Stomach (tissue), 8 donors: ENCODE measurements at regions not wholly inside any gene's neighbourhood (a gene's known extent, or its start where the extent isn't known, plus 50 kb on each side); places are given as distances from the start of the nearest gene placed in this dataset.
A peak's percentile ranks its signal among the peaks of the same experiment; 100 is the strongest.

Experiments
- DNase-seq, 2 donors: peaks; one replicate each; pipeline versions ENCODE4 v3.0.0 to v3.0.0-alpha.2; 2013 to 2019
- H3K27ac ChIP-seq, 5 donors: fragments of 200-600 bp in 4 of 5; sonication (generic) in 4 of 5; one replicate each; pipeline ENCODE4 v1.5.1; 2013 to 2019; ENCODE audit warnings: mild to moderate bottlenecking in 1 of 5, moderate library complexity in 1 of 5
- H3K27me3 ChIP-seq, 3 donors: fragments of 200-600 bp; sonication (generic); one replicate each; pipeline ENCODE4 v1.5.1; 2017 to 2019; ENCODE audit warnings: mixed run types in 1 of 3
- H3K36me3 ChIP-seq, 4 donors: fragments of 200-600 bp; sonication (generic); 1 replicate in 3 of 4; 2 replicates in 1 of 4; pipeline ENCODE4 v1.5.1; 2016 to 2019
- H3K4me1 ChIP-seq, 4 donors: fragments of 200-600 bp; sonication (generic); one replicate each; pipeline ENCODE4 v1.5.1; 2016 to 2019
- H3K4me3 ChIP-seq, 4 donors: fragments of 200-600 bp; sonication (generic) in 3 of 4; one replicate each; pipeline ENCODE4 v1.5.1; 2016 to 2019; ENCODE audit warnings: mild to moderate bottlenecking in 1 of 4
- H3K9me3 ChIP-seq, 4 donors: fragments of 200-600 bp; sonication (generic); one replicate each; pipeline ENCODE4 v1.5.1; 2016 to 2019
- CTCF ChIP-seq, 7 experiments: fragments of 450-650 bp in 4 of 7; fragments of 200-600 bp in 3 of 7; sonication (generic) in 3 of 7; IDR thresholded peaks; one replicate each; pipeline ENCODE4 v1.5.1; 2016 to 2019; ENCODE audit warnings: antibody characterized with exemption in 7 of 7, control low read depth in 2 of 7, mild to moderate bottlenecking in 1 of 7
- EP300 ChIP-seq: sonication (generic); formaldehyde crosslinking; IDR thresholded peaks from one replicate; pipeline ENCODE4 v1.6.1; 2017; ENCODE audit warnings: antibody characterized with exemption
- POLR2A ChIP-seq, 4 donors: fragments of 450-650 bp; IDR thresholded peaks; one replicate each; pipeline ENCODE4 v1.6.1; 2016; ENCODE audit warnings: antibody characterized with exemption in 4 of 4, control low read depth in 2 of 4, mild to moderate bottlenecking in 1 of 4, moderate library complexity in 1 of 4
- POLR2AphosphoS5 ChIP-seq, 3 donors: sonication (generic); formaldehyde crosslinking; IDR thresholded peaks; one replicate each; pipeline ENCODE4 v1.6.1; 2016; ENCODE audit warnings: antibody characterized with exemption in 3 of 3
- WGBS, 5 donors: extraction: QIAGEN DNeasy Blood & Tissue Kit in 3 of 5; methylation state at CpG; one replicate each; pipeline versions ENCODE4 v1.1.5 to v1.1.7; 2013 to 2018; 5-methylcytosine and 5-hydroxymethylcytosine counted together
- intact Hi-C: fragments of 100-400 bp; cut with DNase I; formaldehyde crosslinking; loops from one replicate; pipeline ENCODE4 v1.15.1; 2023; ENCODE audit warnings: low total_unique reads
- donor health status: healthy with polysubstance abuse.
- donor health status: Bipolar disorder and iron deficiency.
- donor health status: healthy.

DNA sequence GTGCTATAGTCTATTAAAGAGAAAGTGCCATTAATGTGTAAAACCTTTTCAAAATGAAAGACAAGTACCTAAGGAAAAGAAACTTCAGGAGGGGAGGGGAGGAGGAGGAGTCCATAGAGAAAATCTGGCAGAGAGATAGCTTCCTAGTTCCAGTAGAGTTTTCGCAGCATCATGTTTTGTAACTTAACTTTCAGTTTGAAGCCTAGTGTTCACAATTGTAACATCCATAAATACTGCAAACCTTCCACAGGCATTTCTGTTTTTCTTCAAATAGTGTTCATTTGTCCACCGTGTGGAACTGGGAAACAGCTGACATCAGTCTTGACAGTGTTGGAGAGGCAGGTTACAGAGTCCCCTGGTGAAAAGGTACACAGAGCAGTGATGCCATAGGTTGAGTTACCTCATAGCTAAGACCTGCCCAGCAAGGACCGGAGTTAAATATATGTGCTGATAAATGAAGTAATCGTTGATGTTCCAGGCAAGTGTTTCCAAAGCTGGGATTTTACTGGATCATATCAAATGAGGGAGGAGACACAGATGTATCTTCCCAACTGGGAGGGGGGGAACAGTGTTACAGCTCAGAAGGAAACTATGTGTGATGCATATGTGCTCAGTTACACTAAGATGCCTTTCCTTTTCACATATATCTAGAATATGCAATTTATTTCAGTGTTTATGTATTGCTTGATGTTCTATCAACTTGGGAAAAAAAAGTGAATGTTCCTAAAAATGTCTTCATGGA, 369.5 kb upstream of the FAM241A start:
- intact Hi-C loops = no loop called here
- no peak for TF ChIP-seq POLR2A (IDR thresholded peaks at IDR 0.05)
- TF ChIP-seq CTCF (IDR thresholded peaks at IDR 0.05) = no peak
- TF ChIP-seq POLR2AphosphoS5 (IDR thresholded peaks at IDR 0.05) = no peak
- no peak for TF ChIP-seq EP300
- DNase-seq = peak in 1 of 2 donors; percentile 16

DNA sequence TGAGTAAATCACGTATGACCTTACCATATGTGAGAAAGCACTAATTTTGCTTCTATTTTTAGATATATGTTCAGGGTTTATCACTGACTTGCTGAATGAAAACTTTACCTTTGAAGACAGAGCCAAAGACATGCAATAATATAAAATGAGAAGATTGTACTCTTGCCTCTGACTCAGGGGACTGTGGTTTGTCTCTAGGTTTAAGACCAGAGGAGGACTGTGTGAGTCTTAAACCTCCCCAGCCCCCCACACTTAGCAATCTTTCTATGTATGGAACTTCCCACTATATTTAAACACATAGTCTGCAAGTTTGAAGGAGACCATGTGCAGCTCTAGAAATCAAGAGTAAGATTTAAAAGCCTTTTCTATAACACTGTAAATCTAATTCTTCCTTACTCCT, 368.7 kb upstream of the FAM241A start:
- H3K27me3 ChIP-seq = no peaks in the 10 kb centered on the region
- TF ChIP-seq CTCF (IDR thresholded peaks at IDR 0.05) = no peak
- no peak for TF ChIP-seq POLR2A (IDR thresholded peaks at IDR 0.05)
- no peak for TF ChIP-seq POLR2AphosphoS5 (IDR thresholded peaks at IDR 0.05)
- TF ChIP-seq EP300 = no peak
- H3K4me1 ChIP-seq = peaks cover 0 to 8% (median 0%) of the 10 kb centered on the region in 4 donors
- H3K27ac ChIP-seq = no peak overlapping the region
- H3K36me3 ChIP-seq = no peaks in the 10 kb centered on the region
- intact Hi-C loops = no loop called here
- H3K9me3 ChIP-seq = no peaks in the 10 kb centered on the region
- no peak overlapping the region for H3K4me3 ChIP-seq
- WGBS, 5 donors = 41 to 67% (median 48%) methylated on average over 1 of the region's 1 CpG
- DNase-seq = no peak

More for the DNA sequence above, 369.5 kb upstream of the FAM241A start:
- Histone ChIP-seq H3K9me3 (no peaks in the 10 kb centered on the region), H3K4me3 (no peak overlapping the region), H3K4me1 (peaks cover 0 to 8% (median 0%) of the 10 kb centered on the region in 4 donors), H3K36me3 (no peaks in the 10 kb centered on the region), H3K27me3 (no peaks in the 10 kb centered on the region), H3K27ac (no peak overlapping the region)
- 58 to 69% (median 63%) methylated on average over 4 of the region's 4 CpGs for WGBS, 5 donors

- H3K9me3 ChIP-seq = no peaks in the 10 kb centered on the region
- H3K27ac ChIP-seq = no peak overlapping the region
- intact Hi-C loops = no loop called here
- no peaks in the 10 kb centered on the region for H3K27me3 ChIP-seq
- no peak overlapping the region for H3K4me3 ChIP-seq
- peak in 1 of 2 donors; percentile 18 for DNase-seq
- WGBS, 5 donors = 48 to 82% (median 63%) methylated on average over 1 of the region's 1 CpG
- TF ChIP-seq EP300 (no peak), POLR2AphosphoS5 (IDR thresholded peaks at IDR 0.05) (no peak), CTCF (IDR thresholded peaks at IDR 0.05) (no peak), POLR2A (IDR thresholded peaks at IDR 0.05) (no peak)
- H3K4me1 ChIP-seq = peaks cover 0 to 7% (median 0%) of the 10 kb centered on the region in 4 donors
- H3K36me3 ChIP-seq = no peaks in the 10 kb centered on the region
Measured at GRCh38 chr4:111778543-111778942, 366.7 kb upstream of the FAM241A start.

GRCh38 chr4:111780965-111781364, 364.3 kb upstream of the FAM241A start:
- TF ChIP-seq POLR2AphosphoS5 (IDR thresholded peaks at IDR 0.05) (no peak), CTCF (IDR thresholded peaks at IDR 0.05) (no peak), EP300 (no peak), POLR2A (IDR thresholded peaks at IDR 0.05) (no peak)
- DNase-seq = no peak
- 88 to 96% (median 93%) methylated on average over 2 of the region's 2 CpGs for WGBS, 5 donors
- intact Hi-C loops = no loop called here
- H3K36me3 ChIP-seq = no peaks in the 10 kb centered on the region
- H3K9me3 ChIP-seq = no peaks in the 10 kb centered on the region
- no peaks in the 10 kb centered on the region for H3K4me1 ChIP-seq
- H3K27me3 ChIP-seq = no peaks in the 10 kb centered on the region
- no peak overlapping the region for H3K27ac ChIP-seq
- H3K4me3 ChIP-seq = no peak overlapping the region
